Fibroblast of lung (primary cell): ENCODE measurements at regions not wholly inside any gene's neighbourhood (a gene's known extent, or its start where the extent isn't known, plus 50 kb on each side); places are given as distances from the start of the nearest gene placed in this dataset.
A peak's percentile ranks its signal among the peaks of the same experiment; 100 is the strongest.

Source experiments
- DNase-seq, 2 donors: peaks; one replicate each; pipeline versions ENCODE4 v3.0.0 to v3.0.0-alpha.2; 2010; ENCODE audit warnings: low read depth in 2 of 2
- H2AFZ ChIP-seq: 2 replicates; pipeline ENCODE4 v1.5.1; 2012; ENCODE audit warnings: low read length, control low read depth, inconsistent platforms
- H3K27ac ChIP-seq: 2 replicates; pipeline ENCODE4 v1.5.1; 2011; ENCODE audit warnings: low read length, control low read depth; ENCODE audit not compliant: insufficient read depth
- H3K27me3 ChIP-seq: 2 replicates; pipeline ENCODE4 v1.5.1; 2011; ENCODE audit warnings: mild to moderate bottlenecking, low read length; ENCODE audit not compliant: control insufficient read depth, insufficient read depth
- H3K36me3 ChIP-seq: 2 replicates; pipeline ENCODE4 v1.5.1; 2011; ENCODE audit warnings: low read length; ENCODE audit not compliant: control insufficient read depth, insufficient read depth
- H3K4me1 ChIP-seq: 2 replicates; pipeline ENCODE4 v1.5.1; 2011; ENCODE audit warnings: low read length; ENCODE audit not compliant: control insufficient read depth, insufficient read depth; ENCODE audit errors: extremely low read depth
- H3K4me2 ChIP-seq: 2 replicates; pipeline ENCODE4 v1.5.1; 2011; ENCODE audit warnings: low read length, control low read depth; ENCODE audit not compliant: insufficient read depth; ENCODE audit errors: extremely low read depth
- H3K4me3 ChIP-seq, 4 experiments: fragments of 200-600 bp in 1 of 4; sonication (generic) in 1 of 4; replicated peaks in 1 of 4; 2 replicates each; pipeline ENCODE4 v1.5.1; 2011 to 2016; ENCODE audit warnings: low read length in 4 of 4, low read depth in 3 of 4, mild to moderate bottlenecking in 3 of 4, control low read depth in 2 of 4, inconsistent platforms in 1 of 4, mixed read lengths in 1 of 4; ENCODE audit not compliant: insufficient read depth in 1 of 4; ENCODE audit errors: control extremely low read depth in 1 of 4
- H3K79me2 ChIP-seq: 2 replicates; pipeline ENCODE4 v1.5.1; 2012; ENCODE audit warnings: mild to moderate bottlenecking, low read length, inconsistent platforms; ENCODE audit not compliant: control insufficient read depth, insufficient read depth
- H3K9ac ChIP-seq: 2 replicates; pipeline ENCODE4 v1.5.1; 2011; ENCODE audit warnings: mild to moderate bottlenecking, low read length, control low read depth; ENCODE audit not compliant: insufficient read depth
- H3K9me3 ChIP-seq: 2 replicates; pipeline ENCODE4 v1.5.1; 2012; ENCODE audit warnings: low read depth, low read length; ENCODE audit not compliant: control insufficient read depth, insufficient read depth
- H4K20me1 ChIP-seq: 2 replicates; pipeline ENCODE4 v1.5.1; 2011; ENCODE audit warnings: low read length; ENCODE audit not compliant: control insufficient read depth, insufficient read depth; ENCODE audit errors: extremely low read depth
- CTCF ChIP-seq, 2 donors: IDR thresholded peaks in 1 of 2; conservative IDR thresholded peaks in 1 of 2; 1 replicate in 1 of 2; 2 replicates in 1 of 2; pipeline ENCODE4 v1.5.1; 2011 to 2012; ENCODE audit warnings: low read length in 2 of 2, control low read depth in 1 of 2, inconsistent platforms in 1 of 2, low read depth in 1 of 2, mild to moderate bottlenecking in 1 of 2
- EZH2 ChIP-seq: IDR thresholded peaks from 2 replicates; pipeline ENCODE4 v1.5.1; 2012; ENCODE audit warnings: low read length, control low read depth, mild to moderate bottlenecking; ENCODE audit errors: missing control alignments

GRCh38 chr1:115425442-115425841, 87.4 kb upstream of the NGF start:
- no peaks in the 10 kb centered on the region for H3K79me2 ChIP-seq
- no peak overlapping the region for H3K4me3 ChIP-seq
- no peak for TF ChIP-seq CTCF (conservative IDR thresholded peaks at IDR 0.05 in 1 of 2, IDR thresholded peaks at IDR 0.05 in 1 of 2; ENCODE audit: low read depth in 1 of 2, low read length in 2 of 2)
- H2AFZ ChIP-seq = no peak overlapping the region
- no peak overlapping the region for H3K4me2 ChIP-seq
- H3K27ac ChIP-seq = no peak overlapping the region
- H3K27me3 ChIP-seq = no peaks in the 10 kb centered on the region
- H4K20me1 ChIP-seq = no peaks in the 10 kb centered on the region
- no peak overlapping the region for H3K9ac ChIP-seq
- no peak for DNase-seq
- peaks cover 22% of the 10 kb centered on the region for H3K4me1 ChIP-seq
- no peaks in the 10 kb centered on the region for H3K9me3 ChIP-seq
- H3K36me3 ChIP-seq = no peaks in the 10 kb centered on the region

- TF ChIP-seq CTCF (conservative IDR thresholded peaks at IDR 0.05 in 1 of 2, IDR thresholded peaks at IDR 0.05 in 1 of 2; ENCODE audit: low read depth in 1 of 2, low read length in 2 of 2) = no peak
- TF ChIP-seq EZH2 = no peak
- H3K4me3 ChIP-seq = no peak overlapping the region
- no peak overlapping the region for H3K9ac ChIP-seq
- no peaks in the 10 kb centered on the region for H3K27me3 ChIP-seq
- no peaks in the 10 kb centered on the region for H3K79me2 ChIP-seq
- no peaks in the 10 kb centered on the region for H3K36me3 ChIP-seq
- H3K9me3 ChIP-seq = no peaks in the 10 kb centered on the region
- peaks cover 12% of the 10 kb centered on the region for H3K4me1 ChIP-seq
- no peak overlapping the region for H3K27ac ChIP-seq
- H3K4me2 ChIP-seq = peak overlapping the region; percentile 58
- peak in 1 of 2 donors; percentile 74 for DNase-seq
- no peak overlapping the region for H2AFZ ChIP-seq
- H4K20me1 ChIP-seq = no peaks in the 10 kb centered on the region
Observed at GRCh38 chr1:115423776-115424175, 85.7 kb upstream of the NGF start.

GRCh38 chr1:115419571-115419970, 81.5 kb upstream of the NGF start:
- no peaks in the 10 kb centered on the region for H3K4me1 ChIP-seq
- no peak overlapping the region for H3K9ac ChIP-seq
- H3K27me3 ChIP-seq = no peaks in the 10 kb centered on the region
- H3K36me3 ChIP-seq = no peaks in the 10 kb centered on the region
- DNase-seq = no peak
- H3K79me2 ChIP-seq = no peaks in the 10 kb centered on the region
- TF ChIP-seq CTCF (conservative IDR thresholded peaks at IDR 0.05 in 1 of 2, IDR thresholded peaks at IDR 0.05 in 1 of 2; ENCODE audit: low read depth in 1 of 2, low read length in 2 of 2) (no peak), EZH2 (no peak)
- no peak overlapping the region for H3K4me2 ChIP-seq
- H2AFZ ChIP-seq = no peak overlapping the region
- no peak overlapping the region for H3K27ac ChIP-seq
- H3K9me3 ChIP-seq = no peaks in the 10 kb centered on the region
- H4K20me1 ChIP-seq = no peaks in the 10 kb centered on the region
- no peak overlapping the region for H3K4me3 ChIP-seq
